ENCODE measurements at regions not wholly inside any gene's neighbourhood (a gene's known extent, or its start where the extent isn't known, plus 50 kb on each side); places are given as distances from the start of the nearest gene placed in this dataset.
"Not testable (repeated sequence)": the region's sequence is repeated elsewhere in the genome, so short reads cannot be mapped to it uniquely, and the experiment has no call there.

DNA sequence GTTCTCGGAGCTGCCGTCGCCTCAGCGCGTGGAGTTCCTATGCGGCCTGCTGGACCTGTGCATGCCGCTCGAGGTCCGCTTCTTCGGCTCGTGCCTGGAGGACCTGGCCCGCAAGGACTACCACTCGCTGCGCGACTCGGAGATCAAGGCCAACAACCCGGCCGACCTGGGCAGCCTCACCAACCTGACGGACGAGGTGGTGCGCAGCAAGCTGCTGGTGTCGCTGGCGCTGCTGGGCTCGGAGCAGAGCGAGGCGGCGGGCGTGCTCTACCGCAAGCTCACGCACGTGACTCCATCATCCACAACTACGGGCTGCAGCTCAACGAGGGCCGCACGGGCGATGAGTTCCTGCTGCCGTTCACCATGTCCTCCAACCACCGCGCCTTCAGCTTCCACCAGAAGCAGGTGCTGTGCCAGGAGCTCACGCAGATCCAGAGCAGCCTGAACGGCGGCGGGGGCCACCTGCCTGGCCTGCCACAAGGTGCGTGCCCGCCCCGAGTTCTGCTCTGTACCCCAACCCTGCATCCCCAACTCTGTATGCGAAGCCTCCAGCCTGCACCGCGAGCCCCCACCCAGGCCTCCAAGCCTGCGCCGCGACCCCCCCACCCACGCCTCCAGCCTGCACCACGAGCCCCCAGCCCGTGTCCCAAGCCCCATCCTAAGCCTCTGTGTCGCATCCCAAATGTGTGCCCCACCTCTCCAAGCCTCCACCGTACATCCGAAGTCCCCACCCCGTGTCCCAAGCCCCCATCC is 178.2 kb downstream of the OR4M2 start:
- Mint-ChIP-seq H3K4me1 (peaks cover 46% of the 10 kb centered on the region), H3K9me3 (no peaks in the 10 kb centered on the region), H3K4me3 (no peak overlapping the region), H3K27ac (no peak overlapping the region), H3K27me3 (peaks cover 69% of the 10 kb centered on the region)
- ATAC-seq: no peak
- no peak for DNase-seq

- not testable (repeated sequence) for ATAC-seq, H3K4me3 Mint-ChIP-seq, H3K27ac Mint-ChIP-seq, DNase-seq, H3K9me3 Mint-ChIP-seq
- Mint-ChIP-seq H3K27me3 (peaks cover 62% of the 10 kb centered on the region), H3K4me1 (peaks cover 39% of the 10 kb centered on the region)
Observed at GRCh38 chr15:22259151-22259750, 178.9 kb downstream of the OR4M2 start.

DNA sequence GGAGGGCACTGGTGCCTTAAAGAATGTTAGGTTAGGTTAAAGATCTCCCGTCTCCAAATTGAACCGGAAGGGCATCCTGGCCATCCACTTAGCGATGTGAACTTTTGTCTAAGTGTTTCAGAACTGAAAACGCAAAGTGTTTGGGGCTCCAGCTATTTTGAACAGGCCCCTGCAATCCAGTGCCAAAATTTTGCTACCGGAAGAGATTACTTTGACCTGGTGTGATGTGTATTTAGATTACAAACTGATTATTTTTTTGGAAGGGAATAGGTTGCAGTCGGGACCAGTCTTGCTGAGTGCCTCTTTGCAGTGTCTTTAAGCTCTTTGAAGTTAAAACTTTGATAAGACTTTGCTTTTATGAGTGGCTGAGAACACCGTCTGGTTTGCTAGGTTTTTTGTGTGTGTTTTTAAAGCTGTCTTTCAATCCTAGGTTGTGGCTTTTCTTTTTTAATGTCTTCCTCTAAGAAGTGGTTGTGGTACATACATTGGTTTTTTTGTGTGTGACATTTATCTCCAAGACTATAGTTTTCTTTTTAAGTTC is 179.6 kb downstream of the OR4M2 start:
- no peak for DNase-seq
- H3K27ac Mint-ChIP-seq: peak overlapping the region in 1 of 2 donors; percentile 23
- no peaks in the 10 kb centered on the region for H3K9me3 Mint-ChIP-seq
- peaks cover 55% of the 10 kb centered on the region for H3K27me3 Mint-ChIP-seq
- peak overlapping the region; percentile 11 to 17 for H3K4me3 Mint-ChIP-seq
- ATAC-seq: no peak
- H3K4me1 Mint-ChIP-seq: peaks cover 32% of the 10 kb centered on the region

DNA sequence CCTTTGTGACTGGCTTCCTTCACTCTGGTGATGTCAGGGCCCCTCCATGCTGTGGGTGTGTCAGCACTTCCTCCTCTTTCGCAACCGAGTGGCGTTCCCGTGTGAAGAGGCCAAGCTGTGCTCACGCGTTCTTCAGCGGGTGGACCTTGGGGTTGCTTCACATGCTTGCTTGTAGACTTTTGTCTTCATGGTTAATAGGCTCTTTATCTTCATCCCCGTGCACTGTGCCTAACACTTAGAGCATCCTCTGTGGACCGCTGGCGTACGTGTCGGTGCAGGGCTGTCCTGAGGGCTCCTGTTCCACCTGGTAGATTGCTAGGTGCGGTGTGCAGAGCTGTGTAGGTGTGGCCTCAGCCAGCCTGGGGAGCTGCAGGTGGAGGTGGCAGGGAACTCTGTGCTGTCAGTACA is 182.3 kb downstream of the OR4M2 start:
- DNase-seq (no peak), ATAC-seq (no peak)
- Mint-ChIP-seq H3K4me3 (no peak overlapping the region), H3K4me1 (peaks cover 29% of the 10 kb centered on the region), H3K9me3 (no peaks in the 10 kb centered on the region), H3K27ac (no peak overlapping the region), H3K27me3 (peaks cover 32% of the 10 kb centered on the region)

DNA sequence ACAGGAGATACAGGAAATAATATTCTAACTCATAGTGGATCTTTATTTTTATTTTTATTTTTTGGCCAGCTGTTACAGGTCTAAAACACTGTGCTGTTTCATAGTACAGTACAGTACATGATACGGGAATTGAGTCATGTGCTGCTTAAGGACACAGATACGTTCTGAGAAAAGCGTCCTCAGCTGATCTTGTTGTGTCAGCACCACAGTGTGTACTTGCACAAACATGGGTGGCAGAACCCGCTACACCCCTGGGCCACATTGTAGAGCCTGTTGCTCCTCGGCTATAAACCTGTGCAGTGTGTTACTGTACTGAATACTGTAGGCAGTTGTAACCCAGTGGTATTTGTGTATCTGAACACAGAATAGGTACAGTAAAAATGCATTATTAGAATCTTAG is 183.4 kb downstream of the OR4M2 start:
- H3K27ac Mint-ChIP-seq: no peak overlapping the region
- ATAC-seq (no peak), DNase-seq (no peak)

DNA sequence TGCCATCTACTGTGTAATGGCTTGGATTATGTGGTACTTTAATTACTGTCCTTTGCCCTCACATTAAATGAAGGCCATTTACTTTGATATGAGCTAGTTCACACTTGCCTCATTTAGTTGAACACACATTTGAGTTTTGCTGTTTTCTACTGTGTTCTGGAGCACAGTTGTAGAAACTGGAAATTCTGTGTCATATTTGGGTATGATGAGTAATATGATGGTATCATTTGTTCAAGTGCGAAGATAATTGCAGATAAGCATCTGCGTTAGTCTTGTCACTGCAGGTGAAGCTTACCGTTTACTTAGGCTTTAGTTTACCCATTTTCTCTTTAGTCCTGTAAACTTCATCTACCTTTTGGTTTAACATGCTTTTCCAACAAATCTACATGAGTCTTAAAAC is 183.9 kb downstream of the OR4M2 start:
- H3K4me3 Mint-ChIP-seq, H3K27ac Mint-ChIP-seq, H3K9me3 Mint-ChIP-seq, DNase-seq: not testable (repeated sequence)
- Mint-ChIP-seq H3K27me3 (peaks cover 24% of the 10 kb centered on the region), H3K4me1 (peaks cover 22% of the 10 kb centered on the region)
- ATAC-seq: peak; percentile 83

More for the DNA sequence above, 183.4 kb downstream of the OR4M2 start:
- Mint-ChIP-seq H3K27me3 (peaks cover 29% of the 10 kb centered on the region), H3K4me1 (peaks cover 27% of the 10 kb centered on the region), H3K9me3 (no peaks in the 10 kb centered on the region), H3K4me3 (no peak overlapping the region)

DNA sequence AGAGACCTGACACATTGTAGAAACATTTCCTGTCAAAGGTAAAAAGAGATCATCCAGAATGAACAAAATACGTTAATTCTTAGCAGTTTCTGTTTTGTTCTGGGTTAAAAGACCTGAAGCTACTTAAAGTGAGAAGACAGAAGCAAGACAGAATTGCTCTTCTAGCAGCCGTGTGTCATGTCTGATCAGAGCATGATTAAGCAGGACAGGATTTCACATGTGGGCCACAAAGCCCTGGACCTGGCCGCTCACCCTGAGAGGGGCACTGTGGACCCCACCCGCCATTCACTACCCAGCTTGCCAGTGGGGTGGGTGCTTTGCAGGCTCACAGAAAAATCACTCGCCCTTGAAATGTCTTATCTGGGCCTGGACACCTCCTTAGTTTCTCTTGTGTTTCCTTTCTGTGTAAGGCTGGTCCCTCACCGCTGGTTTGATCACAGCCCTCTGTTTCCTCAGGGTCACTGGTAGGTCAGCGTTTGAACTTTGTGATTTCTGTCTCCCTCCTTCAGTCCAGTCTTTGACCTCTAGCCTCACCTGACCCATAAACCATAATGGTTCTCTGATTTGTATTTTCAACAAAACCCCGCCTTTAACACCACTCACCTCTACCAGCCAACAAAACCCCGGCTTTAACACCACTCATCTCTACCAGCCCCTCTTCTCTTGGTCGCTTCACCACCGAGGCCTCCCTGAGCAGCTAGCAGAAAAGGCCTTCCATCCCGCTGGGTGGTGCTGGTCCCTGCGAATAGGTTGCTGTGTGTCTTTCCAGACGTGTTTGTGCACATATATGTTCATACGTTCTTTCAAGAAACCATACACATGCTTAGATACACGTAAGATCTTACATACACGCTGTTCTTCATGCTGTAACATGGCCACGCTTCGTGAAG is 185.0 kb downstream of the OR4M2 start:
- no peak overlapping the region for H3K27ac Mint-ChIP-seq
- peaks cover 13% of the 10 kb centered on the region for H3K27me3 Mint-ChIP-seq
- peaks cover 12% of the 10 kb centered on the region for H3K4me1 Mint-ChIP-seq
- H3K9me3 Mint-ChIP-seq: no peaks in the 10 kb centered on the region
- H3K4me3 Mint-ChIP-seq: no peak overlapping the region
- DNase-seq: no peak
- no peak for ATAC-seq

- Mint-ChIP-seq H3K4me1 (peaks cover 5% of the 10 kb centered on the region), H3K9me3 (no peaks in the 10 kb centered on the region), H3K27me3 (peaks cover 7% of the 10 kb centered on the region), H3K4me3 (no peak overlapping the region), H3K27ac (no peak overlapping the region)
- no peak for DNase-seq
- ATAC-seq: no peak
Observed at GRCh38 chr15:22265970-22266369, 185.6 kb downstream of the OR4M2 start.

GRCh38 chr15:22267761-22268160 is 187.4 kb downstream of the OR4M2 start:
- no peaks in the 10 kb centered on the region for H3K4me1 Mint-ChIP-seq
- H3K4me3 Mint-ChIP-seq: no peak overlapping the region
- ATAC-seq: no peak
- no peak for DNase-seq
- H3K27ac Mint-ChIP-seq: no peak overlapping the region
- H3K9me3 Mint-ChIP-seq: no peaks in the 10 kb centered on the region
- H3K27me3 Mint-ChIP-seq: no peaks in the 10 kb centered on the region

- DNase-seq, ATAC-seq, H3K4me3 Mint-ChIP-seq, H3K27me3 Mint-ChIP-seq, H3K27ac Mint-ChIP-seq, H3K4me1 Mint-ChIP-seq, H3K9me3 Mint-ChIP-seq: not testable (repeated sequence)
Observed at GRCh38 chr15:22268201-22268600, 187.9 kb downstream of the OR4M2 start.

GRCh38 chr15:22268654-22269053 is 188.3 kb downstream of the OR4M2 start:
- not testable (repeated sequence) for DNase-seq, ATAC-seq, H3K4me3 Mint-ChIP-seq, H3K27me3 Mint-ChIP-seq, H3K9me3 Mint-ChIP-seq, H3K27ac Mint-ChIP-seq, H3K4me1 Mint-ChIP-seq

DNA sequence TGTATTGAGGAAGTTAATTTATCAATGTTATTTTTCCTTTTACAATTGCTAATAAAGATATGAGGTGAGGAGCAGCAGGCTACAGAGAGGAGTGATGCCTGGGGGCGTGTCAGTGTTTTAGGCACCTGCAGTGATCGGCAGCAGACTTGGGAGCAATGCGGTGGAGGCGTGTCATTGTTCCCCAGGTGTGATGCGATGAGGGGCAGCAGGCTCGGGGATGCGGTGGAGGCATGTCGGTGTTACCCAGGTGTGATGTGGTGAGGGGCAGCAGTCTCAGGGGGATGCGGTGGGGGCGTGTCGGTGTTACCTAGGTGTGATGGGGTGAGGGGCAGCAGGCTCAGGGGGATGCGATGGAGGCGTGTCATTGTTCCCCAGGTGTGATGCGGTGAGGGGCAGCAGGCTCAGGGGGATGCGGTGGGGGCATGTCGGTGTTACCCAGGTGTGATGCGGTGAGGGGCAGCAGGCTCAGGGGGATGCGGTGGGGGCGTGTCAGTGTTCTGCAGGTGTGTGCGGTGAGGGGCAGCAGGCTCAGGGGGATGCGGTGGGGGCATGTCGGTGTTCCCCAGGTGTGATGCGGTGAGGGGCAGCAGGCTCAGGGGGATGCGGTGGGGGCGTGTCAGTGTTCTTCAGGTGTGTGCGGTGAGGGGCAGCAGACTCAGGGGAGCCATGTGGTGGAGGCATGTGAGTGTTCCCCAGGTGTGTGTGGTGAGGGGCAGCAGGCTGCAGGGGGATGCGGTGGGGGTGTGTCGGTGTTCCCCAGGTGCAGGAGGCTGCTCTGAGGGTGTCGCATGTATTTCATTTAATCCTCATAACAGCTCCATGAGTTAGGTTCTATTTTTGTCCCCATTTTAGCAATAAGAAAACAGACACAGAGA is 186.2 kb upstream of the GOLGA6L22 start:
- not testable (repeated sequence) for DNase-seq, H3K9me3 Mint-ChIP-seq, H3K27ac Mint-ChIP-seq, H3K4me3 Mint-ChIP-seq, ATAC-seq, H3K4me1 Mint-ChIP-seq, H3K27me3 Mint-ChIP-seq

- not testable (repeated sequence) for ATAC-seq
Observed at GRCh38 chr15:22273185-22273584, 185.5 kb upstream of the GOLGA6L22 start.

DNA sequence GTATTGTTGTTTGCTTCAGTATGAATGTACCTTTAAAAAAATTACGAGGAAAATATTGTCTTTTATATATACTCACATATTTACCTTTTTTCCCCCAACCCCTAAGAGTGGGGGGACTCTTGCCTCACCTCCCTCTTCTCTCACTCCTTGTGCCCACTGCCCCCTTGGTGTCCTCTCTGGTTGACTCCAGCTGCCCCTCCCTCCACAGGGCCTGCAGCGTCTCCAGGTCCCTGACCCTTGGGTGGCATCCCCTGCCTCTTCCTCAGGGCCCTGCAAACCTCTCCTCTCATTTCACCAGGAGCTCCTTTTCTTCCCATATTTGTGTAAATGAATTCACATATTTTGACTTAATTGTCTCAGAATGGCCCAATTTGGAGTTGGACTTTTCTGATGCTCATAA is 184.3 kb upstream of the GOLGA6L22 start:
- not testable (repeated sequence) for H3K4me3 Mint-ChIP-seq, H3K27ac Mint-ChIP-seq, H3K4me1 Mint-ChIP-seq, DNase-seq, ATAC-seq, H3K9me3 Mint-ChIP-seq, H3K27me3 Mint-ChIP-seq

More at GRCh38 chr15:22273185-22273584, 185.5 kb upstream of the GOLGA6L22 start:
- H3K4me3 Mint-ChIP-seq, H3K9me3 Mint-ChIP-seq, H3K4me1 Mint-ChIP-seq, H3K27me3 Mint-ChIP-seq, H3K27ac Mint-ChIP-seq, DNase-seq: not testable (repeated sequence)

- not testable (repeated sequence) for DNase-seq, H3K9me3 Mint-ChIP-seq, H3K4me1 Mint-ChIP-seq, H3K27ac Mint-ChIP-seq, H3K27me3 Mint-ChIP-seq, ATAC-seq, H3K4me3 Mint-ChIP-seq
Observed at GRCh38 chr15:22280770-22281169, 177.9 kb upstream of the GOLGA6L22 start.

All from stimulated activated naive CD8-positive, alpha-beta T cell treated with anti-CD3 and anti-CD28 coated beads, Interleukin-15, amount 100 ng/mL, for 72 hours (primary cell).